ENCODE measurements at regions not wholly inside any gene's neighbourhood (a gene's known extent, or its start where the extent isn't known, plus 50 kb on each side); places are given as distances from the start of the nearest gene placed in this dataset.
"Not testable (repeated sequence)": the region's sequence is repeated elsewhere in the genome, so short reads cannot be mapped to it uniquely, and the experiment has no call there.

GRCh38 chr2:194395818-194396217, 1261.2 kb upstream of the SLC39A10 start:
- no peaks in the 10 kb centered on the region for H3K4me1 ChIP-seq (ENCODE audit: control insufficient read depth in 1 of 2, extremely low read depth in 1 of 2, insufficient read depth in 2 of 2, low read length in 2 of 2)
- no peaks in the 10 kb centered on the region for H3K9me3 ChIP-seq
- H3K9me3 Mint-ChIP-seq = peaks cover 0 to 7% (median 3%) of the 10 kb centered on the region in 3 donors
- WGBS (ENCODE audit: insufficient coverage) = no CpG with 5 or more reads among the region's 3 CpGs
- H3K27ac Mint-ChIP-seq = no peak overlapping the region
- no peak for ATAC-seq (replicated peaks in 1 of 4)
- no peaks in the 10 kb centered on the region for H3K36me3 Mint-ChIP-seq
- ChIA-PET POLR2A (no interaction called here), CTCF (no interaction called here)
- H3K36me3 ChIP-seq (ENCODE audit: control insufficient read depth in 2 of 2, extremely low read depth in 1 of 2, insufficient read depth in 1 of 2, low read length in 1 of 2) = no peaks in the 10 kb centered on the region
- H3K4me3 ChIP-seq (ENCODE audit: control insufficient read depth in 1 of 2, extremely low read depth in 1 of 2, low read length in 1 of 2) = no peak overlapping the region
- no peak for DNase-seq
- no peaks in the 10 kb centered on the region for H3K27me3 ChIP-seq (replicated peaks in 1 of 2; ENCODE audit: control insufficient read depth in 2 of 2, extremely low read depth in 1 of 2, insufficient read depth in 2 of 2, low read length in 1 of 2)
- no peak overlapping the region for H3K27ac ChIP-seq (ENCODE audit: low read length)
- no peak overlapping the region for H3K4me3 Mint-ChIP-seq
- H3K27me3 Mint-ChIP-seq = no peaks in the 10 kb centered on the region
- H3K4me1 Mint-ChIP-seq = no peaks in the 10 kb centered on the region

- Mint-ChIP-seq H3K27me3 (no peaks in the 10 kb centered on the region), H3K36me3 (no peaks in the 10 kb centered on the region), H3K9me3 (peaks cover 0 to 13% (median 9%) of the 10 kb centered on the region in 3 donors), H3K4me1 (no peaks in the 10 kb centered on the region), H3K27ac (no peak overlapping the region), H3K4me3 (no peak overlapping the region)
- ATAC-seq (replicated peaks in 1 of 4) (no peak), DNase-seq (no peak)
- no peak overlapping the region for H3K4me3 ChIP-seq (ENCODE audit: control insufficient read depth in 1 of 2, extremely low read depth in 1 of 2, low read length in 1 of 2)
- no peaks in the 10 kb centered on the region for H3K27me3 ChIP-seq (replicated peaks in 1 of 2; ENCODE audit: control insufficient read depth in 2 of 2, extremely low read depth in 1 of 2, insufficient read depth in 2 of 2, low read length in 1 of 2)
- no peaks in the 10 kb centered on the region for H3K36me3 ChIP-seq (ENCODE audit: control insufficient read depth in 2 of 2, extremely low read depth in 1 of 2, insufficient read depth in 1 of 2, low read length in 1 of 2)
- no peaks in the 10 kb centered on the region for H3K9me3 ChIP-seq
- ChIA-PET POLR2A (no interaction called here), CTCF (no interaction called here)
- H3K4me1 ChIP-seq (ENCODE audit: control insufficient read depth in 1 of 2, extremely low read depth in 1 of 2, insufficient read depth in 2 of 2, low read length in 2 of 2) = no peaks in the 10 kb centered on the region
- no peak overlapping the region for H3K27ac ChIP-seq (ENCODE audit: low read length)
- WGBS (ENCODE audit: insufficient coverage) = no CpG with 5 or more reads among the region's 1 CpG
These were observed 1271.7 kb upstream of the SLC39A10 start for GRCh38 chr2:194385376-194385775.

DNA sequence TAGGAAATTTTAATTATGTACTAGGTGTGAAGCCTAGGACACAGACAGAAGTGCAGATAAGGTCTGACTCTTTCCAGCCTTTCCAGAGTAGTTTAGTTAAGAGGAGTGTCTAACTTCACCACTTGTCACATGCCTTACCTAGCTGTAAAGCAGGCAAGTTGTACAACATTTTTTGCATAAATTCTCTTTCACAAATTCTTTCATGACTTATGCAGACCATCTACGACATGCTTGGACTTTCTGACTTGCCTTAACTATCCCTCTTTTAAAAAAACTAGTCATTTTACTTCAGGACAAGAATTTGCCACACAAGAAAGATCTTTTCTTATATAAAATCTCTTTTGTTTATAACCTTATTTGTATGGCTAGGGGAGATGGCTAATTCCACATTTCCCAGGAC, 1273.6 kb upstream of the SLC39A10 start:
- Histone ChIP-seq H3K27ac (ENCODE audit: low read length) (no peak overlapping the region), H3K27me3 (replicated peaks in 1 of 2; ENCODE audit: control insufficient read depth in 2 of 2, extremely low read depth in 1 of 2, insufficient read depth in 2 of 2, low read length in 1 of 2) (no peaks in the 10 kb centered on the region), H3K9me3 (no peaks in the 10 kb centered on the region), H3K36me3 (ENCODE audit: control insufficient read depth in 2 of 2, extremely low read depth in 1 of 2, insufficient read depth in 1 of 2, low read length in 1 of 2) (no peaks in the 10 kb centered on the region), H3K4me1 (ENCODE audit: control insufficient read depth in 1 of 2, extremely low read depth in 1 of 2, insufficient read depth in 2 of 2, low read length in 2 of 2) (no peaks in the 10 kb centered on the region), H3K4me3 (ENCODE audit: control insufficient read depth in 1 of 2, extremely low read depth in 1 of 2, low read length in 1 of 2) (no peak overlapping the region)
- Mint-ChIP-seq H3K27me3 (no peaks in the 10 kb centered on the region), H3K4me1 (no peaks in the 10 kb centered on the region), H3K9me3 (peaks cover 0 to 13% (median 9%) of the 10 kb centered on the region in 3 donors), H3K27ac (no peak overlapping the region), H3K36me3 (no peaks in the 10 kb centered on the region), H3K4me3 (no peak overlapping the region)
- no peak for DNase-seq
- ChIA-PET POLR2A (no interaction called here), CTCF (no interaction called here)
- no peak for ATAC-seq (replicated peaks in 1 of 4)
- 20% methylated on average over 1 of the region's 1 CpG for WGBS (ENCODE audit: insufficient coverage)

DNA sequence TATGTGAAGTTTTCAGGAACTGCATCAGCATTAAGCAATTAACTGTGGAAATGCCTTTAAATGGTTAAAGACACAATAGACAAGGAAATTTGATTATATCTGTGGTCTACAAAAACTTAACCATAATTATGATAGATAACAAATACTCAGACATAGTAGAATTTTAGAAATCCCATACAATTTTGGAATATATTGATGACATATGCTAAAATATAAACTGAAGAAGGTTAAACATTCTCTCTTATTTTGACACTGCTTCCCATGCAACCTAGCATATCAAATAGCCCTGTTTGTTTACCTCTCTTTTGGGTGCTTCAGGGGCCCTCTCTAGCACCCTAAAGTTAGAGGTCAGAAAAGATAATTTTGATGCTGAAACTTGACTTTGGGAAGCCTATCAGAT, 1274.8 kb upstream of the SLC39A10 start:
- POLR2A ChIA-PET = no interaction called here
- DNase-seq = no peak
- Histone ChIP-seq H3K4me3 (ENCODE audit: control insufficient read depth in 1 of 2, extremely low read depth in 1 of 2, low read length in 1 of 2) (no peak overlapping the region), H3K27me3 (replicated peaks in 1 of 2; ENCODE audit: control insufficient read depth in 2 of 2, extremely low read depth in 1 of 2, insufficient read depth in 2 of 2, low read length in 1 of 2) (no peaks in the 10 kb centered on the region), H3K36me3 (ENCODE audit: control insufficient read depth in 2 of 2, extremely low read depth in 1 of 2, insufficient read depth in 1 of 2, low read length in 1 of 2) (no peaks in the 10 kb centered on the region), H3K27ac (ENCODE audit: low read length) (no peak overlapping the region), H3K9me3 (no peaks in the 10 kb centered on the region), H3K4me1 (ENCODE audit: control insufficient read depth in 1 of 2, extremely low read depth in 1 of 2, insufficient read depth in 2 of 2, low read length in 2 of 2) (no peaks in the 10 kb centered on the region)
- Mint-ChIP-seq H3K36me3 (no peaks in the 10 kb centered on the region), H3K27me3 (no peaks in the 10 kb centered on the region), H3K4me3 (no peak overlapping the region), H3K27ac (no peak overlapping the region), H3K9me3 (peaks cover 0 to 13% (median 9%) of the 10 kb centered on the region in 3 donors), H3K4me1 (no peaks in the 10 kb centered on the region)
- ATAC-seq (replicated peaks in 1 of 4) = no peak
- CTCF ChIA-PET = no interaction called here

DNA sequence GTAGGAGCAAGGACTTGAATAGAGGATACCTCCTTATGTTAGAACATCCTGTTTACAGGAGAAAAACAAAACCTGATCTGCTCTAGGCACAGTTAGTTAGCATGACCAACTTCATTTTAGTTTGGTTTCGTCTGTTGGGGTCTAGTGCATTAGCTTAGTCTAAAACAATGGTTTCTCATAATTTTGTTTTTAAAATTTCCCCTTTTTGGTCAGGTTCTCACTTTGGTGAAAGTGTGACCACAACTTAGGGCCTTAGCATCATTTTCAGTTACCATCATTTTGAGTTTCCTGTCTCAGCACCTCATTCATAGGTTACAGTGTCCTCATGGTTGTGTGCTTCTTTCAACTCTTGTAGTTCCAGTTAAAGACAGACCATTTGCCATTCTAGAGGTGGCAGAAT, 1277.0 kb upstream of the SLC39A10 start:
- Mint-ChIP-seq H3K9me3 (peaks cover 0 to 13% (median 9%) of the 10 kb centered on the region in 3 donors), H3K27me3 (no peaks in the 10 kb centered on the region), H3K4me1 (no peaks in the 10 kb centered on the region), H3K27ac (no peak overlapping the region), H3K4me3 (no peak overlapping the region), H3K36me3 (no peaks in the 10 kb centered on the region)
- H3K27me3 ChIP-seq (replicated peaks in 1 of 2; ENCODE audit: control insufficient read depth in 2 of 2, extremely low read depth in 1 of 2, insufficient read depth in 2 of 2, low read length in 1 of 2) = no peaks in the 10 kb centered on the region
- no peaks in the 10 kb centered on the region for H3K4me1 ChIP-seq (ENCODE audit: control insufficient read depth in 1 of 2, extremely low read depth in 1 of 2, insufficient read depth in 2 of 2, low read length in 2 of 2)
- no peaks in the 10 kb centered on the region for H3K36me3 ChIP-seq (ENCODE audit: control insufficient read depth in 2 of 2, extremely low read depth in 1 of 2, insufficient read depth in 1 of 2, low read length in 1 of 2)
- no peaks in the 10 kb centered on the region for H3K9me3 ChIP-seq
- ChIA-PET CTCF (no interaction called here), POLR2A (no interaction called here)
- H3K27ac ChIP-seq (ENCODE audit: low read length) = no peak overlapping the region
- ATAC-seq (replicated peaks in 1 of 4) = no peak
- DNase-seq = no peak
- WGBS (ENCODE audit: insufficient coverage) = no CpG with 5 or more reads among the region's 1 CpG
- H3K4me3 ChIP-seq (ENCODE audit: control insufficient read depth in 1 of 2, extremely low read depth in 1 of 2, low read length in 1 of 2) = no peak overlapping the region

- H3K4me1 ChIP-seq (ENCODE audit: control insufficient read depth in 1 of 2, extremely low read depth in 1 of 2, insufficient read depth in 2 of 2, low read length in 2 of 2); H3K4me3 ChIP-seq (ENCODE audit: control insufficient read depth in 1 of 2, extremely low read depth in 1 of 2, low read length in 1 of 2); H3K9me3 Mint-ChIP-seq: not testable (repeated sequence)
These were observed 1289.6 kb upstream of the SLC39A10 start for GRCh38 chr2:194367390-194367789.

DNA sequence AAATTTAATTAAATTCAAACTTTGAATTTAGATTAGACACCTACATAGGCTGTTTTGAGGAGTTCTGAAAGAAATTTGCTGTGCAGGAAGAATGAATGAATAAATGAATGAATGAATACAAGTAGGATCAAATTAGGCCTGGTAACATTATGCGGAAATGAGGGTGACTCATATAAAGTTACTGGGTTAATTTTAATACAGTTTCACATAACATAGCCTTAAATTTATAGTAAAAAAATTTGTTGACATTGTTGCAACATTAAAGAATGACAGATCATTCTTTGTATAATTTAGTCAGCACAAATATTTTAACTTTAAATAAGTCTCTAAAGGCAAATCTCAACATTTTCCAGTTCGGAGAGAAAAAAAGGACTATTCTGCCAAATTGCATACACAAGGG, 1293.1 kb upstream of the SLC39A10 start:
- ChIA-PET CTCF (no interaction called here), POLR2A (no interaction called here)
- Histone ChIP-seq H3K27ac (ENCODE audit: low read length) (no peak overlapping the region), H3K4me3 (ENCODE audit: control insufficient read depth in 1 of 2, extremely low read depth in 1 of 2, low read length in 1 of 2) (no peak overlapping the region), H3K27me3 (replicated peaks in 1 of 2; ENCODE audit: control insufficient read depth in 2 of 2, extremely low read depth in 1 of 2, insufficient read depth in 2 of 2, low read length in 1 of 2) (no peaks in the 10 kb centered on the region), H3K4me1 (ENCODE audit: control insufficient read depth in 1 of 2, extremely low read depth in 1 of 2, insufficient read depth in 2 of 2, low read length in 2 of 2) (no peaks in the 10 kb centered on the region), H3K36me3 (ENCODE audit: control insufficient read depth in 2 of 2, extremely low read depth in 1 of 2, insufficient read depth in 1 of 2, low read length in 1 of 2) (no peaks in the 10 kb centered on the region), H3K9me3 (no peaks in the 10 kb centered on the region)
- H3K9me3 Mint-ChIP-seq = peaks cover 0 to 8% (median 2%) of the 10 kb centered on the region in 3 donors
- no peaks in the 10 kb centered on the region for H3K4me1 Mint-ChIP-seq
- WGBS (ENCODE audit: insufficient coverage) = no CpG with 5 or more reads among the region's 2 CpGs
- H3K36me3 Mint-ChIP-seq = no peaks in the 10 kb centered on the region
- no peak for DNase-seq
- H3K4me3 Mint-ChIP-seq = no peak overlapping the region
- no peak for ATAC-seq (replicated peaks in 1 of 4)
- H3K27ac Mint-ChIP-seq = no peak overlapping the region
- no peaks in the 10 kb centered on the region for H3K27me3 Mint-ChIP-seq

More at GRCh38 chr2:194367390-194367789, 1289.6 kb upstream of the SLC39A10 start:
- H3K36me3 Mint-ChIP-seq; H3K9me3 ChIP-seq; POLR2A ChIA-PET; CTCF ChIA-PET; H3K4me3 Mint-ChIP-seq; H3K27me3 ChIP-seq (replicated peaks in 1 of 2; ENCODE audit: control insufficient read depth in 2 of 2, extremely low read depth in 1 of 2, insufficient read depth in 2 of 2, low read length in 1 of 2); H3K27ac Mint-ChIP-seq; H3K4me1 Mint-ChIP-seq; ATAC-seq (replicated peaks in 1 of 4); H3K27me3 Mint-ChIP-seq; H3K36me3 ChIP-seq (ENCODE audit: control insufficient read depth in 2 of 2, extremely low read depth in 1 of 2, insufficient read depth in 1 of 2, low read length in 1 of 2); H3K27ac ChIP-seq (ENCODE audit: low read length); DNase-seq: not testable (repeated sequence)
- 78% methylated on average over 2 of the region's 3 CpGs for WGBS (ENCODE audit: insufficient coverage)

Measured in T-cell (primary cell).